Prostate gland (tissue), 2 donors: ENCODE measurements at regions not wholly inside any gene's neighbourhood (a gene's known extent, or its start where the extent isn't known, plus 50 kb on each side); places are given as distances from the start of the nearest gene placed in this dataset.

ENCODE experiments used
- DNase-seq: peaks from one replicate; pipeline ENCODE4 v3.0.0-alpha.2; 2019; ENCODE audit warnings: low spot score
- H3K27ac ChIP-seq, 2 donors: fragments of 200-600 bp; sonication (generic); 2 replicates each; pipeline ENCODE4 v1.5.1; 2017 to 2019
- H3K27me3 ChIP-seq: fragments of 200-600 bp; sonication (generic); replicated peaks from 2 replicates; pipeline ENCODE4 v1.5.1; 2019; ENCODE audit not compliant: insufficient read depth
- H3K36me3 ChIP-seq, 2 donors: fragments of 200-600 bp; sonication (generic); 1 replicate in 1 of 2; 2 replicates in 1 of 2; pipeline versions ENCODE4 v1.5.1 to v1.8.1; 2017 to 2019
- H3K4me1 ChIP-seq: fragments of 200-600 bp; sonication (generic); replicated peaks from 2 replicates; pipeline ENCODE4 v1.5.1; 2019
- H3K4me3 ChIP-seq, 2 donors: fragments of 200-600 bp; sonication (generic); 2 replicates each; pipeline ENCODE4 v1.5.1; 2017 to 2019
- H3K9me3 ChIP-seq: fragments of 200-600 bp; sonication (generic); 2 replicates; pipeline ENCODE4 v1.5.1; 2017
- CTCF ChIP-seq, 4 experiments: fragments of 200-600 bp in 2 of 4; fragments of 450-650 bp in 2 of 4; sonication (generic) in 2 of 4; IDR thresholded peaks; 1 replicate in 3 of 4; 2 replicates in 1 of 4; pipeline ENCODE4 v1.5.1; 2016 to 2019; ENCODE audit warnings: antibody characterized with exemption in 4 of 4, mild to moderate bottlenecking in 2 of 4, moderate library complexity in 2 of 4
- POLR2A ChIP-seq: fragments of 450-650 bp; IDR thresholded peaks from one replicate; pipeline ENCODE4 v1.6.1; 2016; ENCODE audit warnings: antibody characterized with exemption, mild to moderate bottlenecking
- POLR2AphosphoS5 ChIP-seq: sonication (generic); formaldehyde crosslinking; IDR thresholded peaks from one replicate; pipeline ENCODE4 v1.6.1; 2017; ENCODE audit warnings: antibody characterized with exemption
- WGBS: methylation state at CpG from one replicate; pipeline ENCODE4 v1.1.5; 2018; 5-methylcytosine and 5-hydroxymethylcytosine counted together
- intact Hi-C: fragments of 100-400 bp; cut with DNase I; formaldehyde crosslinking; loops from one replicate; pipeline ENCODE4 v1.14.2; 2022

GRCh38 chr10:2891073-2891769 lies 176.1 kb upstream of the PFKP start:
- no peaks in the 10 kb centered on the region for H3K4me1 ChIP-seq
- no peaks in the 10 kb centered on the region for H3K9me3 ChIP-seq
- 56% methylated on average over 14 of the region's 14 CpGs for WGBS
- H3K4me3 ChIP-seq = no peak overlapping the region
- TF ChIP-seq POLR2AphosphoS5 (no peak), POLR2A (no peak), CTCF (IDR thresholded peaks at IDR 0.05) (no peak)
- H3K36me3 ChIP-seq = no peaks in the 10 kb centered on the region
- no peak overlapping the region for H3K27ac ChIP-seq
- intact Hi-C loops = no loop called here
- H3K27me3 ChIP-seq = peaks cover 2% of the 10 kb centered on the region
- no peak for DNase-seq

DNA sequence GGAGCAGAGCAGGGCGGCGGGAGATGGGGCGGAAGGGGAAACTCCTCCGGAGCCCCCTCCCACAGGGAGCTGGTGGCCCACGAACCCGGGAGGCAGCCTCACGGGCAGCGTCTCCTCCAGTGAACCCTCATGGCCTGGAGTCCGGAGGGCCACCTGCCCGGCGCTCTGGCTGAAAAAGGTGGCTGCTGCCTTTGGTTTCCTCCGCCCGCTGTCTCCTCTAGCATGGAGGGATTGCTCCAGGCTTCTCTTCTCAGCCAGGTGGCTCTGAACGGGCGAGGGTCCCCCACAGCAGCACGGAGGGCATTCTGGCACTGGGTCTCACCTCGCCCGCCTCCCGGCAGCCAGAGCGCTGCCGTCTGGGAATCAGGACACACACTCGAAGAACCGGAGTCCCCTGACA lies 177.3 kb upstream of the PFKP start:
- no peaks in the 10 kb centered on the region for H3K9me3 ChIP-seq
- no peak overlapping the region for H3K4me3 ChIP-seq
- DNase-seq = no peak
- intact Hi-C loops = no loop called here
- H3K4me1 ChIP-seq = no peaks in the 10 kb centered on the region
- H3K27ac ChIP-seq = no peak overlapping the region
- 94% methylated on average over 22 of the region's 23 CpGs for WGBS
- no peaks in the 10 kb centered on the region for H3K36me3 ChIP-seq
- peaks cover 2% of the 10 kb centered on the region for H3K27me3 ChIP-seq
- no peak for TF ChIP-seq CTCF (IDR thresholded peaks at IDR 0.05)
- TF ChIP-seq POLR2AphosphoS5 = no peak
- no peak for TF ChIP-seq POLR2A

DNA sequence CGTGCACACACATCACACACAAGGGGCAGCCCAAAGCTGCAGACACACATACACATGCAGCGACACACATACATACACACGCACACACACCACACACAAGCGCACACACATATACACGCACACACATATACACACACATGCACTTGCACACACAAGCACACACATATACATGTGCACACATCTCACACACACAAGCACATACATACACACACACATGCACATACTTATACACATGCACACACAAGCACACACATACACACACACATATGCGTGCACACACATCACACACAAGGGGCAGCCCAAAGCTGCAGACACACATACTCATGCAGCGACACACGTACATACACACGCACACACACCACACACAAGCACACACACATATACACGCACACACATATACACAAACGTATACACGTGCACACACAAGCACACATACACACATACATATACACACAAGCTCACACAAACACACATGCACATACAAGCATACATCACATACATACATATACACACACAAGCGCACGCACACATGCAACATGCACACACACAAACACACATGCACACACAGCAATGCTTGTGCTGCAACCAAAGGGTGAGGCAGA lies 178.8 kb upstream of the PFKP start:
- no peak for DNase-seq

DNA sequence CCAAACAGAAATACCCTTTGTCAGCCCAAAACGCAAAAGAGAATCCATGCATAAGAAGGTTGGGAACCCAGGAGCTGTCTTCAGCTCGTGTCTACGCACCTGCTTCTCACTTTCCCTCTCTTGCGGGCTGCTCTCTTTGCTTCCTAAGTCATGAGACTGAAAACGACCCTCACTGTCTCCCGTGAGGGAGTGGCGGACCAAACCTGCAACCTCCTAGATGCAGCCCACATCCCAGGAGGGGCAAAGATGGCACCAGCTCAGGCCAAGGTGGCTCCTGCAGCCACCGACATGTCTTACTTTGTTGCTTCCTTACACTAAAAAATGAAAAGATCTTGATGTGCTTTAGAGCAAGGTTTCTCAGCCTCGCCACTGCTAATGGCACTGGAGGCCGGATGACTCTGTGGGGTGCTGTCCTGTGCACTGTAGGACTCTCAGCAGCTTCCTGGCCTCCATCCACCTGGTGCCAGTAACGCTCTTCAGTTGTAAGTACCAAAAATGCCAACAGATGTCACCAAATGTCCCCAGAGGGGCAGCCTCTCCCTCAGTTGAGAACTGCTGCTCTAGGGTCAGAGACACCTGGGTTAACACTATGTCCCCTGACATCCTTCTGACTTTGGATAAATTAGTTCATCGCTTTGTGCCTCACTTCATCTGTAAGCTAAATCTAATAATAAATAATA lies 179.8 kb upstream of the PFKP start:
- Histone ChIP-seq H3K4me1 (no peaks in the 10 kb centered on the region), H3K4me3 (no peak overlapping the region), H3K36me3 (no peaks in the 10 kb centered on the region), H3K27me3 (peaks cover 2% of the 10 kb centered on the region), H3K9me3 (no peaks in the 10 kb centered on the region), H3K27ac (no peak overlapping the region)
- DNase-seq = no peak
- 89% methylated on average over 12 of the region's 12 CpGs for WGBS
- TF ChIP-seq POLR2AphosphoS5 (no peak), POLR2A (no peak), CTCF (IDR thresholded peaks at IDR 0.05) (no peak)
- intact Hi-C loops = no loop called here

More for the DNA sequence above, 178.8 kb upstream of the PFKP start:
- no peaks in the 10 kb centered on the region for H3K9me3 ChIP-seq
- peaks cover 2% of the 10 kb centered on the region for H3K27me3 ChIP-seq
- H3K4me1 ChIP-seq = no peaks in the 10 kb centered on the region
- no peak overlapping the region for H3K4me3 ChIP-seq
- TF ChIP-seq CTCF (IDR thresholded peaks at IDR 0.05) (no peak), POLR2A (no peak), POLR2AphosphoS5 (no peak)
- H3K27ac ChIP-seq = no peak overlapping the region
- 97% methylated on average over 14 of the region's 14 CpGs for whole genome bisulfite sequencing
- intact Hi-C loops = no loop called here
- no peaks in the 10 kb centered on the region for H3K36me3 ChIP-seq
